WERI-Rb-1 (cell line): ENCODE measurements at regions not wholly inside any gene's neighbourhood (a gene's known extent, or its start where the extent isn't known, plus 50 kb on each side); places are given as distances from the start of the nearest gene placed in this dataset.

Experiments used
- DNase-seq: peaks from one replicate; pipeline ENCODE4 v3.0.0-alpha.2; 2020
- H3K27ac ChIP-seq: fragments of 250-450 bp; sonication (Bioruptor Pico); 2 replicates; pipeline ENCODE4 v1.5.1; 2020; ENCODE audit warnings: mild to moderate bottlenecking, moderate library complexity
- H3K27me3 ChIP-seq: fragments of 250-450 bp; sonication (Bioruptor Pico); 2 replicates; pipeline ENCODE4 v1.5.1; 2021; ENCODE audit warnings: mild to moderate bottlenecking, low read depth, moderate library complexity; ENCODE audit not compliant: insufficient read depth, severe bottlenecking
- H3K36me3 ChIP-seq: fragments of 250-450 bp; sonication (Bioruptor Pico); 2 replicates; pipeline ENCODE4 v1.5.1; 2020; ENCODE audit warnings: mild to moderate bottlenecking, moderate library complexity
- H3K4me3 ChIP-seq: 2 replicates; pipeline ENCODE4 v1.5.1; 2011; ENCODE audit warnings: low read depth, mild to moderate bottlenecking, control low read depth, low read length
- H3K9me3 ChIP-seq: fragments of 250-450 bp; sonication (Bioruptor Pico); 2 replicates; pipeline ENCODE4 v1.5.1; 2021; ENCODE audit warnings: mild to moderate bottlenecking, moderate library complexity; ENCODE audit not compliant: severe bottlenecking
- TF ChIP-seq, protein P1 (sequence below): IDR thresholded peaks from 2 replicates; pipeline ENCODE4 v1.5.1; 2011; ENCODE audit warnings: low read depth, mild to moderate bottlenecking, control low read depth, inconsistent platforms, low read length

DNA sequence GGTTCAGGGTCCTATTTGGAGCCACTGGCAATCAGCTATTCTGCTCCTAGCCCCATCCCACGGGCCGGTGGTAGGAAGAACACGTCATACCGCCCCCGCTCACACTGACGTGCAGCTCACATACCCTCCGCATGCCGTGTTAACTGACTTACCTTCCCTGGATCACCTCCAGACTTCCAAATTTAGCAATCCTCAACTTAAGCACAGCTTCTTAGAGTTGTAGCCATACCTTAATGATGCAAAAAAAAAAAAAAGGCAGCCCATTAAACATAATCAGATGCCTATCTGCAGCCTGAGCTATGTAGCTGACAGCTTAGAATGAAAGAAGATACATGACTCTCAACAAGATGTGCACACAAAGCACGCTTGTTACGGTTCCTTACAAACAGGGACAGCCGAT, 93.0 kb downstream of the IRX2 start:
- TF ChIP-seq, protein P1, sequence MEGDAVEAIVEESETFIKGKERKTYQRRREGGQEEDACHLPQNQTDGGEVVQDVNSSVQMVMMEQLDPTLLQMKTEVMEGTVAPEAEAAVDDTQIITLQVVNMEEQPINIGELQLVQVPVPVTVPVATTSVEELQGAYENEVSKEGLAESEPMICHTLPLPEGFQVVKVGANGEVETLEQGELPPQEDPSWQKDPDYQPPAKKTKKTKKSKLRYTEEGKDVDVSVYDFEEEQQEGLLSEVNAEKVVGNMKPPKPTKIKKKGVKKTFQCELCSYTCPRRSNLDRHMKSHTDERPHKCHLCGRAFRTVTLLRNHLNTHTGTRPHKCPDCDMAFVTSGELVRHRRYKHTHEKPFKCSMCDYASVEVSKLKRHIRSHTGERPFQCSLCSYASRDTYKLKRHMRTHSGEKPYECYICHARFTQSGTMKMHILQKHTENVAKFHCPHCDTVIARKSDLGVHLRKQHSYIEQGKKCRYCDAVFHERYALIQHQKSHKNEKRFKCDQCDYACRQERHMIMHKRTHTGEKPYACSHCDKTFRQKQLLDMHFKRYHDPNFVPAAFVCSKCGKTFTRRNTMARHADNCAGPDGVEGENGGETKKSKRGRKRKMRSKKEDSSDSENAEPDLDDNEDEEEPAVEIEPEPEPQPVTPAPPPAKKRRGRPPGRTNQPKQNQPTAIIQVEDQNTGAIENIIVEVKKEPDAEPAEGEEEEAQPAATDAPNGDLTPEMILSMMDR, result no peak
- H3K27ac ChIP-seq, result no peak overlapping the region
- H3K27me3 ChIP-seq, result no peaks in the 10 kb centered on the region
- DNase-seq, result no peak
- H3K9me3 ChIP-seq, result no peaks in the 10 kb centered on the region
- H3K36me3 ChIP-seq, result no peaks in the 10 kb centered on the region
- H3K4me3 ChIP-seq, result peak overlapping the region; percentile 45

DNA sequence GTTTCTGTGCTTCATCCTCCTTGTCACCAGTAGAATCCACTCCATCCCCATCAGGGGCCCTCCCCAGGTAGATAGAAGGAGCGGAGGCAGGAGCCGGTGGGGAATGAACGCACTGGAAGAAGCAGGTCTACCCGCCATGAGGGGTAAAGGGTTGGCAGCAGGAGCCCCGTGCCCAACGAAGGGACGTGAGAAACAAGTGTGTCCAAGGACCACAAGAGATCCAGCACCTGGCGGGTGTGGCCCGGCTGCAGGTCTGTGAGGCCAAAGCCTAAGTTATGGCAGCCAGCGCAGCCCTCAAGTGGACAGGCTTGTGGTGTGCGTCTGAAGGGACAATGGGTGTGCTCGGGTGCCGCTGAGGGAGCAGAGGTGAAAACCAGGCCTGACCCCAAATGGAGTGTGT, 94.3 kb downstream of the IRX2 start:
- no peak overlapping the region for H3K4me3 ChIP-seq
- no peak overlapping the region for H3K27ac ChIP-seq
- TF ChIP-seq, protein P1, result no peak

DNA sequence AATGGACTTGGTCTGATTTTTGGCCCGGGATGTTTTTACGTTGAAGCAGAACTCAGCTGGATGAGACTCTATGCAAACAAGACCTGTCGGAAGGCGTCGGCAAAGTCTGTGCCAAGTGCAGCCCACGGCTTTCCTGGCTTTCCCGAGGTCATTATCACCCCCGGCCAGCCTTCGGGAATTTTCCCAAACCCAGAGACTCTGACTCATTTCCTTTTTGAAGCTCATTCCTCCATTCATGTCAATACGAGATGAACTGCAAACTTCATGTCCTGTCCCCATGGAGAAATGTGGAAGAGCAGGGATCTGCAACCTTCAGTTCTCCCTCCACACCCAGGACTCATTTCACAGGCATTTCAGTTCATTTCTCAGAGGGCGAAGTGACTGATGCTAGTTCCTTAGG, 95.3 kb downstream of the IRX2 start:
- Histone ChIP-seq H3K27me3 (no peaks in the 10 kb centered on the region), H3K27ac (no peak overlapping the region), H3K4me3 (no peak overlapping the region), H3K9me3 (no peaks in the 10 kb centered on the region), H3K36me3 (no peaks in the 10 kb centered on the region)
- TF ChIP-seq, protein P1, result no peak
- no peak for DNase-seq

More for the DNA sequence above, 94.3 kb downstream of the IRX2 start:
- H3K27me3 ChIP-seq, result no peaks in the 10 kb centered on the region
- no peaks in the 10 kb centered on the region for H3K36me3 ChIP-seq
- DNase-seq, result no peak
- no peaks in the 10 kb centered on the region for H3K9me3 ChIP-seq

DNA sequence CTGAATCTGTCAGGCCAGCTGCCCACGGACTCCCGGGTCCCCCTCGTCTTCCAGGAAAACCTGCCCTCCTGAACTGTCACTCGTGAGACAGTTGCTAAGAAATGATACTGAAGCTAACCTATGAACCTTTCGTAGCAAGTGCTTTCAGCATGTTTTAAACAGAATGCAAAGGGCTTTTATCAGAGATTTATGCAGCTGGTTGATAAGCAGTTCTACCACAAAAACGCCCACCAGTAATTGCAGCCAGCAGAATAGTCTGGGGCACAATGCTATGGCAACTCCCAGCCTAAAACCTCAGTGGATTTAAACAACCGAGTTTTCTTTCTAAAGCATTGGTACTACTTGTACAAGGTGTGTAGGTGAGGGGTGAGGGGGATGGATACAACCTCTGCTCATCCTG, 97.5 kb downstream of the IRX2 start:
- Histone ChIP-seq H3K9me3 (no peaks in the 10 kb centered on the region), H3K36me3 (no peaks in the 10 kb centered on the region), H3K27ac (no peak overlapping the region), H3K4me3 (no peak overlapping the region), H3K27me3 (no peaks in the 10 kb centered on the region)
- DNase-seq, result no peak
- TF ChIP-seq, protein P1, result no peak

DNA sequence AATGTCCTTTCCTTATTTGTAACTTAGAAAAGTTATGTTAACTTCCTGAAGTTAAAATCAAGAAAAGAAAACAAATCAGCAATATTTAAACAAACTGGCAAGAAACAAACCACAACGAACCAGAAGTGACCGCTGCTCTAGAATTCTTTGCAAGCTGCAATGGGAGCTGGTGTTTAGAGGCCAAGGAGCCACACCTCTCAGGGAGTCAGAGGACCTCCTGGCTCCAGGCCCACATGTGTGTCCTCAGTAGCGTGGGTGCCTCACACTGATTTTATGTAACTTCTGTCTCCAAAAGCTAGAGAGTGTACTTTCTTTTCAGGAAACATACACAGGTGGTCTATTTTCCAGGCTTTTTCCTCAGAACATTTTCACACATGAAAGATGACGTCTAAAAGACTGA, 100.4 kb downstream of the IRX2 start:
- Histone ChIP-seq H3K27me3 (no peaks in the 10 kb centered on the region), H3K4me3 (no peak overlapping the region), H3K9me3 (no peaks in the 10 kb centered on the region), H3K27ac (no peak overlapping the region), H3K36me3 (no peaks in the 10 kb centered on the region)
- TF ChIP-seq, protein P1, result no peak
- no peak for DNase-seq

DNA sequence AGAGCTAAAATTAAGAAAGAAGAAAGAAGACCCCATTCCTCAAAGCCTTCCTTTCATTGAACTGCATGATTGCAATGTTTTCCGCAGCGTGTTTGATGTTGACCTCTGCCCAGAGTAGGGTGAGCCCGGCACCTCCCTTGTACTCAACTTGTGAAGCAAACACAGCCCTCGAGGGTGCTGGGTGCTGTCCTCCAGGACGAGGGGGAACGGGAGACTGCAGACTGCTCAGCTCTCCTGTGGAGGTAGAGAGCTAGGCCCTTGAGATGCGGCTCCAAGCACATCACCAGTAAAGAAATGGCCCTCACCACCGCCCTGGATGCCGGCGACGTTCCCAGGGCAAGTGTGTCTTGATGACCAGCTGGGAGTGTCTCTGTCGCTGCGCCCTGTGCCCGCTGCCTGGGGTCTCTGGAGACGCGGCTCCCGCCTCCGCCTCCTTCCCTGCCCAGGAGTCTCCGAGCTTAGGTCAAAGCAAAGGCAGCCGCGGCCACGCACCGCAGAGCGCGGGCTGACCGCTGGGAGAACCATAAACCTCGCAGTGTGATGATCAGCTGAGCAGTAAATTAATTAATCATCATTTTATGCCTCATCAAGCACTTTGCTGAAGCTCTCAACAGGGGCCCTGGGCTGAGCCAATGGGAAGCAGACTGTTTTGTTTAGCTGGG, 108.7 kb downstream of the IRX2 start:
- DNase-seq, result no peak
- Histone ChIP-seq H3K36me3 (no peaks in the 10 kb centered on the region), H3K9me3 (no peaks in the 10 kb centered on the region), H3K27ac (no peak overlapping the region), H3K4me3 (no peak overlapping the region), H3K27me3 (no peaks in the 10 kb centered on the region)
- TF ChIP-seq, protein P1, result no peak
